AG08396 (cell line): ENCODE measurements at regions not wholly inside any gene's neighbourhood (a gene's known extent, or its start where the extent isn't known, plus 50 kb on each side); places are given as distances from the start of the nearest gene placed in this dataset.

ENCODE experiments used
- DNase-seq: peaks from one replicate; pipeline ENCODE4 v3.0.0; 2012; ENCODE audit warnings: low spot score, mixed read lengths

DNA sequence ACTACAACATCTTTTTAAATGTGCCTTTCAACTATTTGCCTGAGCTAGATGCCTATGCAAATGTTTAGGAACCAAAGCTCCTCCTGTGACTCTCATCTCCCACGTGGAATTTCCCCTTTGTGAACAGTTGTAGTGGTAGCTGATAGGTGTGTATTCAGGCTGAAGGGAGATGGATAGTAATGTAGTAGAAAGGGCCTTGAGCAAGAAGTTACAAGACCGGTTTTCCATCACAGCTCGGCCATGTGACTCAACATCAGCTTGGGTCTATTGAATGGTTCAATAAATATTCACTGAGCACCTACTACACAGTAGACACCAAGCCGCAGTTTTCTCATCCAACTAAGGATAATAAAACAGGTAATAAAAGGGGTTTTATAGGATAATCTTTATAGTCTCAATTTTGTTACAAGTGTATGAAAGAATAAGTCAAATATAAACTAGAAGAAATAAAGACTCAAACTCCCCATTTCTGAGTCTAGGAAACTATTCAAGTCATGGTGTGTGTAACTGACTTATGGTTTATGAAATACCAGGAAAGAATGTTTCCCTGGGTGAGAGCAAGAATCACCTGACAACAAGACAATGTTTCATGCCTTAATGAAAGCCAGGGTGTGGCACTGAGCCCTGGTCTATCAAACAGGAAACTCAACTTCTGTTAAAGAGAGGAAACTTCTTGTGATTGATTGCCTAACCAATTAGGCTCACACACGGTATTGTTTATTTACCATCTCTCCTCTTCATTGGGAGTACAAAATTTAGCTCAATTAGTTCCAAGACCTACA is 187.1 kb upstream of the SPEF2 start:
- no peak for DNase-seq

DNA sequence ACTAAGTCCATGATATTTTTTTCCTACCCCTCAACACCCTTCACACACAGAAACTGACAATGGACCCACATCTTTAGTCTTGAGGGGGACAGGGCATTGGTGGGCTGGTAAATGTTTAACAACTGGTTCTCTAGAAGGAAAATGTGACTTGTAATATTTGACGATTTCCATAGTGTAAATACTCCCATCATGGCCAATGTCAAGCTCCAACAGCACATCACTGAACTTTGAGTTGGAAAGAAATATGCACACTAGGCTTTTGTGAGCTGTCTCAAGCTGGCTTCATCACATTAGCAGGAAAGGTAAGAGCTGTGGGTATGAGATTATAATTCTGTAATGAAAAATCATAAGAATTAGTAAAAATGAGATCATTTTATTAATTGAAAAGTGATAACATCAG is 189.9 kb upstream of the PRLR start:
- no peak for DNase-seq

DNA sequence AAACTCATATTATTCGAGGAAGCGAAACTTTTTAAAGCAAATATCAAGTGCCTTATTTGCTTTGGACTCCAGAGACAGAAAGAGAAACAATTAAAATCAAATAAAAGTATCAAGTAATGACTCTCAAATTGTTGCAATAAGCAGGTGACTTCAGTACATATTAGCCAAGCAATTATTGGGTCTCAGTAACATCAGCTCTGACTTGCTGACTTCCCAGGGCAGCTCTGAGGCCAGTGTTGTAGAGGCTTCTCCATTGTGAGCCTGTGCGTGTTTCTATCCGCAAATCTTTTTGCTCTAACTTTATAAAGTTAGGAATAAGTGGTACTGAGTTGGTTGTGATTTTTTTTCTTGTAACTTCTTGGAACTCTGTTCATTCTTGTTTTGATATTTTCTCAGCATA is 186.8 kb upstream of the PRLR start:
- no peak for DNase-seq

DNA sequence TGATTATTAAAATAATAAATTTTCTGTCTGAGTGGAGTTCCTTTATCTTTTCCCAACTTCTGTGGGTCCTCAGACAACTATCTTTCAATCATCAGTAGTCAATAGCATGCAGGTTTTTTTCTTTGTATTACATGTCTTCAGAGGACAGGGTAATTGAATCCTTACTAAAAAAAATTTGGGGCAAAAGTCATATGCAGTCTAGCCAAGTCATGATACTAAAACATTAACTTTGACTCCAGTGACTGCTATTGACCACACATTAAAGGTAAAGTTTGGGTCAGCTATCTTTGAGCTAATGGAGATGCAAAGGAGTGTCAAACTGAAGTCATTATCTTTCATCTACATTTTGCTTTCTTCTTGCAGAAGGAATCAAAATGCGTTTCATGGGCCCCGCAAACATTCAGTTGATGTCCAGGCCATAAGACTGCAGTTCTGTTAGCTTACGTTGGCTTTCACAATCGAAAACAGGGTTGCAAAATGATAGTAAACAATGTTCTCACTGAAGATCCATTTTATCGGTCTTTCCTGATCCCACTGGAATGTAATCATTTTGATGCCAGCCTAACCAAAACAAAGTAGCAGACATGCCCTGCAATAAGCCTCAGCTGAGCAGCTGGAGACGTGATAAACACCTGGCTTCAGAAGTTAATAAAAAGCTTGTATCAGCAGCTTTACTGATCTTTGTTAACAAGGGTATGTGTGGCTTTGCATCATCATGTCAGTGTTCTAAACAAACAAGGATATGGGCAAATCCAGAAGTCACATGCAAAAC is 186.1 kb upstream of the PRLR start:
- no peak for DNase-seq

DNA sequence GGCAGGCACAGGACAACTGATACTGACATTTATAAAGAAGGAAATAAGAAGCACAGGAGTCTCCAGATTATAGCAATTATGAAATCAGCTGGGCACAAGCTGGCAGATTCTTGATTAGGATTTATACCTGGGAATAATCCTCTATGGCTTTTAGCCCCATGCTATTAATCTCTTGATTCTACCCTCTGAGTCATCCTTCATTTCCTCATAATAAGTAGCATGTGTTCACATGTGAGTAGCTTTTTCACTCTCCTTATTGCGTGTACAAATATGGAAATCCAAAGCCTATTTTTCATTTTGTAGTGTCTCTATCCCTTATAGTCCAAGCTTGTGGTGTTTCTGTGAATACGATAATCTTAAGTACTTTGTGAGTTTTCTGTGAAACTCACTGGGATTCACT is 185.0 kb upstream of the PRLR start:
- no peak for DNase-seq

DNA sequence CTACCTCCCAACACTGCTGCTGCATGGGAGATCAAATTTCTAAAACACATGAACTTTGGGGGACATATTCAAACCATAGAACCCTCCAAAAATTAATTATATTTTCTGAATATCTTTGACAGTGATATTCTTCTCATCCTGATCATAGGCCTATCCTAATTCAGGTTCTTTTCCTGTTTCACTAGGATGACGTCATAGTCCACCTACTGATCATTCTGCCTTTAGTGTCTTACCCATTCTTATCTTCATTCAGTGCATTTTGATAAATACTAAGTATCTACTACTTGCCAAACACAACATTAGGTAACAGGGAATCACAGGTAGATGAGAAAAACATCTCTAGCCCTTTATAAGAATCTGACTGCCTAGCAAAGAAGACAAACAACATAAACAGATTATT is 179.1 kb upstream of the PRLR start:
- DNase-seq, result no peak

DNA sequence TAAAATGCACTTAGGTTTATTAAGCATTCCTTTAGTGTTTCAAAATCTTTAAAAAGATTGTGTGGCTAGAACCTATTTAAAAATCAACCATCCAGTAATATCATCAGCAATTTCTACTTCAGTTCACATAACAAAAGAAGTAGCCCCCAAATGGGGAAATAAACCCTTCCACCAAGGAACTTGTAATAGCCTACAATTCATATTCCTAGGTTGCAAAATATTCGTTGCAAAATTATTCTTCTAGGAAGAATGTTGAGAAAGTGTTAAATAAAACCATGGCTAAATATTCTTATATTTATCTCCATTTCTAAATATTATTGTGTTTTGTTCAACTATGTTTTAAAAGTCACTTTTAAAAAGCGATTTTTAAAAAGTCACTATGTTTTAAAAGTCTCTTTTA is 177.9 kb upstream of the PRLR start:
- no peak for DNase-seq

DNA sequence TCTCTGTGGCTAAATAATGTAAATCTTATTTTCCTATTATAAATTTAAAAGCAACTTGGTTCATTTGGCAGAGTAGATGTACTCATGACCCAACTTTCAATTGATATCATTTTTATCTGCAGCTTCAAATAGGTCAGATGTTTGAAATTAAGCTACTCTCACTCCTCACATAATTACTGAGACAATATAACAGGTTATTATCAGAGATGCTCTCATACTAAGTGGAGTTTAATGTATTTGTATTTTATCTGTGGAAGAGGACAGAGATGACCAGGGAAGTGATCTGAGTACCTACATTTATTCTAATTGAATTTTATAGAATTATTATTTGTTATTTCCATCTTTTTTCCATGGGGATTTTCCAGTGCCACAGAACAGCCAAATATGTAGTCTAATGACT is 177.4 kb upstream of the PRLR start:
- DNase-seq, result no peak

DNA sequence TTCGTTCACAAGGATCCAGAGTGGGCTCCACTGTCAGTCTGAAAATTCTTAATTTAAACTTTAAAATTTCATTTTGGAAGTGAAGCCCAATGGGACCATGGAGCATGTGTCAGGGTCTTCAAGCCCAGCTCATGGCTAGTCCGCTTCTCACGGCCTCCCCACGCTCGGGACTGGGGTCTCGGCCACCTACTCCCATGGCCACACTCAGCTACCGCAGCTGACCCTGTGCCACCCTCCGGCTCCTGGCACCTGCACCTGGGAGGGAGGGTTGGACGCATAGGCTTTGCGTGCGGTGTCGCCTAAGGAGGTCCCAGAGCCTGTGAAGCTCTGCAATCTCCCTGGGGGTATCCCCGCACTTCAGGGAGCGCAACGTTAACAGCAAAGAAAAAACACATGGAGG is 175.7 kb upstream of the PRLR start:
- no peak for DNase-seq

DNA sequence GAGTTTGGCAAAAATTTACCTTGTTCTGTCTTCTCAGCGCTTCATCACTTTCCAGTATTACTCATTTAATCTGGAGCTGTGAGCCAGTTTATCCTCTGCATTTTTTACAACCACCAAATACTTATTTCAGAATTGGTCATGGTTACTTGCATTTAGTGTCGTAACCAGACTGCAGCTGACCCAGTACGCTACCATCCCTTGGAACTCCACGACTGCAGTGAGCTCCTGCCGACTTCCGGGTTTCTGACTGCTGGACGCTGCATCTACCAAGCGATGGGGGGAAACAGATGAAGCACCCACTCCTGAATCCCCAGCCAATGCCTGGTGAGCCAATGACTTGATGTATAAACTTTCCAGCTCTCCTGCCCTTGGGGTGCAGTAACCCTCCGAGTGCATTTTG is 174.4 kb upstream of the PRLR start:
- no peak for DNase-seq

DNA sequence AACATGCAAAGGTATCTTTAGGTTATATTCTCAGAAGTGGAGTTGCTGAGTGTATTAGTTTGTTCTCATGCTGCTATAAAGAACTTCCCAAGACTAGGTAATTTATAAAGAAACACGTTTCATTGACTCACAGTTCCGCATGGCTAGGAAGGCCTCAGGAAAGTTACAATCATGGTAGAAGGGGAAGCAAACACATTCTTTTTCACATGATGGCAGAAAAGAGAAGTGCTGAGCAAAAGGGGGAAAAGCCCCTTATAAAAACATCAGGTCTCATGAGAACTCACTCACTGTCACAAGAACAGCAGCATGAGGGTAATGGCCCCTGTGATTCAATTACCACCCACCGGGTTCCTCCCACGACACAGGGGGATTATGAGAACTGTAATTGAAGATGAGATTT is 163.6 kb upstream of the PRLR start:
- no peak for DNase-seq

DNA sequence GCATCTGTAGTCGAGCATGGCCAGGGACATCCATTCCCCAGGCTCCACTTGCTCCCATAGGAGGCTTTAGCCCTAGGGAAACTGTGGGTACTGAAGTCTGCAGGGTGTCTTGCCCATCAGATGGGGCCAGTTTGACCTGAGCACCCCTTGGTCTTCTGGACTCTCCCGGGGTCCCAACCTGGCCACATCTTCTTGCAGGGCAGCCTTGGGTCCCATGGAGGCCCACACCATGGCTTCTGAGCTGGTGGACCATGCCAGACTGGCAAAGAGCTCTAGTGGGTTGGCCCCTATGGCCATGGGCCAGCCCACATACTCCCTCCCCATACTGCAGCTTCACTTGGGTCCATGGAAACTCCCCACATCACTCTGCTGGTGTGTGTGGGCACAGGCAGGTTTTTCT is 154.4 kb upstream of the PRLR start:
- no peak for DNase-seq

DNA sequence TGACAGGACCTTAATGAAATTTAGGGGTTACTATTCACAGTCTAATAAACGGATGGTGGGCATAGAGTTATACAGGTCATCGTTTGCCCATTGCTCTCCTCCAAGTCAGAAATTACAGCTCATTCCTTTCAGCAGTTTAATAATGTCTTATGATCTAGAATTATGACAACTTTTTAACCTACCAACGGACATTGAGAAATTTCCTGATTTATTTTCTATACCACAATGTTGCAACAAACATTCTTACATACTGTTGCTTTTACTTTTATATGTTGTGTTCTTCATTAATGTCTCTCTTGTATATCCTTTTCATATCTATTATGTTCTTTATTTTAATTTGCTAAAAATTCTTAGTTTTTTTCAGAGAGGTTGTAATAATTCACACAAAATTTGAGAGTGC is 152.8 kb upstream of the PRLR start:
- DNase-seq, result no peak

DNA sequence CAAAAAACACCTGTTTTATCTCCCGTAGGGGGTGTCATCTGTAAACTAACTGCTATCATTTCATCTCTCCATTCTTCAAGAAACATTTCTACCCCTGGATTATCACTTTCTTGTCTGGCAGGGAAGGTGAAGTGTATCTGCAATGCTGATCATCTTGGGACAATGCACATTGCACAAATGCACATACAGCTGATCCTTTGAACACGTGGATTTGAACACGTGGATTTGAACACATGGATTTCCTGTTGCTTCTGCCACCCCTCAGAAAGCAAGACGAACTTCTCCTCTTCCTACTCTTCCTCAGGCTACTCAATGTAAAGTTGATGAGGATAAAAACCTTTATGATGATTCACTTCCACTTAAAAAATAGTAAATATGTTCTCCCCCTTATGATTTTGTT is 147.4 kb upstream of the PRLR start:
- DNase-seq, result no peak

DNA sequence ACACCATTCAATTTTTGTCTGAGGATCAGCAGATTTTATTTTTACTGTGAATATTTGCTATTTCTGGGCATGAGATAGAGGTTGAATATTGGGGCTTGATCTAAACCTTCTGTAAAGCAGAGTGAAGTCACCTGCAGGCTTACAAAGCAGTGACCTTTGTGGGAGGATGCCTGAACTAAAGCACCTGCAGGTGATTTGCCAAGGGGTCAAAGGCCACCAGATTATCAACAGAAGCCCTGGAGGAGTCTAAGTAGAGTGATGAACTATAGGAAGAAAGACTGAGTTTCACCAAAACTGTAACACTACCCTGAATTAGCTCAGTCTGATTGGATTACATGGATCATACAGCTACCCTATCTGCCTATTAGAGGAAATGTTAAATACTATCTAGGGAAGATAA is 144.3 kb upstream of the PRLR start:
- DNase-seq, result no peak

DNA sequence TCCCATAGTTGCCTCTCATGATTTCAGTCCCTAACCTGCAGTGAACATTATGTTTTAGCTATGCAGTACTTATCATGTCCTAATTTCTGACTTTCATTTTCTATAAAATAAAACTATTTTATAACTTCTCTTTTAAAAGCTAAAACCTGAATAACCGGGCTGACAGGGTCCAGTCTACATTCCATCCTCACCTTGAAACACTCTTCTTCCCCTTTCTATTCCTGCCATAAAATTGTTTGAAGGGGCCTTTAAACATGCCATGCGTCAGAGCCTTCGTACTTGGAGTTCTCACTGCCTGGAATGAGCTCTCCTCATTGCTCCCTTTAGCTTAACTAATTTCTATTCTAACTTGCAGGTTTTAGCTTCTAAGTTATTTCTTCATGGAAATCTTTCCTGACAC is 143.0 kb upstream of the PRLR start:
- no peak for DNase-seq

DNA sequence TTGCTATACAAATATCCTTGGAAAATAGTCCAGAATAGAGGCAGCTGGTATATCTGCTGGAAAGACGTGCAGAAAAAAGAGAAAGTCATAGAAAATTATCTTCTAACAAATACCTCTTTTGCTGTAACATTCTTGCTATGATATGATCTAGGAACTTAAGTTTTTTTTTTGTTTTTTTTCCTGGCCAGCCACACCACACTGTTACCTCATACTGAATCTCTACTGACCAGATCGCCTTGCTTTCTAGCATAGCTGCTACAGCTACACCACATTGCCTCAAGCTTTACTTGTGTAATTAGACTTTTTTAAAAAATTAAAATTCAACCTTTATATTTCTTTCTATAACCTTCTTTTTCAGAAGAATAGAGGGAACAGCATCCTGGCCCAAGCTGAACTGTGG is 142.2 kb upstream of the PRLR start:
- DNase-seq, result no peak

DNA sequence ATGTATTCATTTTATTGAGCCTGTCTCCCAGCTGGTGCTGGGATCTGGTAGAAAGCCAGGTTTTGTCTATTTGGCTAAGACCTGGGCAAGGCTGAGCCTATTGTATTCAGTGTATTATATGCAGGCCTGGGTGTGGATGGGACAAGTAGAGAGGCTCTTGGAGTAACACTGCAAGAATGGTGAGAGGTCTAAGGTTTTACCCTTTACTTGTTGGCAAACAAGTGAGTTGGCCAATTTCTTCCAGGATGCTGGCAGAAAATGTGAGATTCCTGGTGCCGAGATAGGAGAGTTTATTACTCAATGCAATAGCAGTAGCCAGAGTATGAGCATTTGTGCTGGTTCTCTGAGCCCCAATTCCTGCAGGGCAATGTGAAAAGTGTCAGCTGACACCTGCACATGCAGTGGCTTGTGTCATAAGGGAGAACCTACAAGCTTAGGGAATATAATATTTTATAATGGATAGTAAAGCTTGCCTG is 141.7 kb upstream of the PRLR start:
- DNase-seq, result no peak

DNA sequence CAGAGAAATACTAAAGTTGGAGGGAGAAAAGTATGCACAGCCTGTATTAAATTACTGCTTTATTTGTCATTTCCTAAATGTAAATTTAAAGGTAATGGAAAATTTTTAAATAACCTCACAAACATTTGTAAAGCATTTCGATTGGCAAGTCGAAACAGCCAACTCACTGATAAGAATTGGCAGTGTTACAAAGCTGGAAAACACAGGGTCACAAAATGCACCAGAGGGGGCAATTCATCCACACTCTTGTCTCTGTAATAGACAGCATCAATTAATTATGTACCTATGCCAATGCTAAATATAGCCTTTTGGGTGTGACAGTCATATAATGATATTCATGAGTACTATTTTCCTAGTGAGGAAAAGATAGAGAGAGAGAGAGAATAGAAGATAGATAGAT is 140.6 kb upstream of the PRLR start:
- no peak for DNase-seq

DNA sequence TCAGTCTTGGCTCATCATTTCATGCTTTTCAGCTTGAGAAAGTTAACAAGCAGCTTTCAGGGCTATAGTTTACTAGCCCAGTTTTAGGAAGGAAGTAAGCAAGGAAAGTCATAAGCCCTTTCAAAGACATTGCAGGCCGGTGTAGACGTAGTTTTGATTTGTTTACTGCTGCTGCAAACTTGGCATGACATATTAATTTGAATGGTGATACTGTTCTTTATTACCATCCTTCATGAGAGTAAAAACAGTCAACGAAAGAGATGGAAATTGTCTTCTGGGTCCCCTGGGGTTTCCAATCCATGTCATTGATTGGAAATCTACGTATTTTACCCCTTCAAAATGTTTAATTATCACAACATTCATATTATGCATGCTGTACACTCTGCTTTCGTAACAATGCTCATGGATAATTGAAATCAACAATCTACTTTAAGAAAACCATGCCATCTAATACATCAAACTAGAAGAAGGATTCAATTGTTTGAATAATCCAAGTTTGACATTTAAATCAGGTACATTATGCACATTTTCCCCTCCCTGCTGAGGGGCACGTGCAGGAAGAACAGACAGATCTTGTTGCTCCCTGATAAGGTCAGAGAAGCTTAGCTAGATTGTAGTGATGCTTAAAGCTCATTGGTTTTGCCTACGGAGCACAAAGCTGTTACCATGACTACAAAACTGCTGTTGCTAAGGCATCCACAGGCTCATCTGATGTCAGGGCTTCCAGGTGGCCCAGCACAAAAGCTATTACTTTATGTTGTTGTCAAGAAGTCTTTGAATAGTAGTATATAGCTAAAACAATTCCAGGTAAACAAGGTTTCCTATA is 139.9 kb upstream of the PRLR start:
- DNase-seq, result no peak

DNA sequence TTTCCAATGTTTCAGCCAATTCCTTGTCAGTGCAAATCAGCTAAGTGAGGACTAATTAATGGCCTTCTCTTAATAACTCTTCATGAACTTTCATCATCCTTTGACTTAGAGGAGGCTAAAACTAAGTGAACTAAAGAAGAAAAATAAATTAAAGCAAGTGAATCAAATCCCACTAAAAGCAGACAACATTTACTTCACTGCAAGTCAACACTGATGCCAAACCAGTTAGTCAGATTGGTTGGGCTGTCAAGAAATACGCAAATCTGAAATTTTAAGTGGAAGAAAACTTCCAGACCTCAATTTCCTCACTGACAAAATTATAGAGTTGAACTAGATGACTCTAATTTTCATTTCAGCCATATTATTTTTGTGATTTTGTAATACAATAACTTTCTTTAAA is 137.2 kb upstream of the PRLR start:
- DNase-seq, result no peak

DNA sequence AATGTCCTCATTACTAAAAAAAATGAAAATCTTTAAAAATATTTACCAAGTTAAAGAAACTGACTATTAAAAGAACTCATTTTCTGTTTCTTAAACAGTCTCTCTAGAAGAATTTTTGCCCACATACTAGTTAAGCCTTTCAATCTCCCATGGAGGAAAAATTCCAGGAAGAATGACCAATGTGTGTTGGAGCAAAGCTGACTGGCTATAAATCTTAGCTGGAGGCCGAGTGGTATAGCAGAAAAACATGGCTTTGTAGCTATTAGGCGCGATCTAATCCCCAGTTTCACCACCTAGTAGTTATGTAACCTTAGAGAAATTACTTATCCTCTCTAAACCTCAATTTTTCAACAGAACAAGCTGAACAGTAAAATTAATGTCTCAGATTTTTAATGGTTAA is 135.5 kb upstream of the PRLR start:
- DNase-seq, result no peak

DNA sequence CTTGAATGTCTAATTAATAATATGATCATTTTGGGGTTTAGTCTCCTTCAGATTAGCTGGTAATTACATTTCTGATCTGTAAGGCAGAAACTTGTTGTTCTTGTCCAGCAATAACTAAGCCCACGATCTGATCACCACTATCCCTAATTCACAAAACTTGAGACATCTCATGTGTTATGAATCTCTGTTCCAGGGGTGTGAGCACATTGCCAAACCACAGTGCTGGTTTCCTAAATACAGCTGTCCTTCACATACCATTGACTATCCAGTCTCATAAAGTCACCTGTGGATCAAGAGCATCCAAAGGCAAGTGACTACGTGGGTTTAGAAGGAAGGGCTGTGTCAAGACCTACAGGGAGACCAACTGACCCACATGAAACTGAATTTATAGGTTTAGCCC is 134.1 kb upstream of the PRLR start:
- DNase-seq, result no peak
